NCI-H2196 treated with DMSO at 0.1 percent for 48 hours (cell line): ENCODE measurements at regions not wholly inside any gene's neighbourhood (a gene's known extent, or its start where the extent isn't known, plus 50 kb on each side); places are given as distances from the start of the nearest gene placed in this dataset.
"Not testable (repeated sequence)": the region's sequence is repeated elsewhere in the genome, so short reads cannot be mapped to it uniquely, and the experiment has no call there.

Experiments used
- DNase-seq: peaks from one replicate; lab custom pipeline; 2025; ENCODE audit not compliant: unreplicated experiment; lab: John Stamatoyannopoulos, UW

DNA sequence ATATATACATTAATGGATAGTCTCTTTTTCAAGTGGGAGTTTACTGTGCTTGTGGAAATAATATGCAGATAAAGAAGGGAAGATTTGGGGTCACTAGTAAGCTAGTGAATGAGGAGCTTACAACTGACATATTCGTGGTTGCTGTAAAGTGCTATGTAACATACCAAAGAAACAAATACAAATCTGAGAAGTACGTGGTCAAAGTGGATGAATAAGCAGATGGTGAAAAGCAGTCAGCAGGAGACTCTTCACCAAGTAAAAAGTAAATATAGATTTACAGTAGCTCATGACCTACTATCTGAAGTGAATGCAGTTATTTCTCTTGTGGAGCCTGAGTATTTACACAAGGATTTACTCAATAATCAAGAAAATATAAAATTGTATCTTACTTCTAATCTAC is 136.6 kb upstream of the ELAC2 start:
- DNase-seq, result no peak

GRCh38 chr17:13153036-13153435 is 135.2 kb upstream of the ELAC2 start:
- DNase-seq, result no peak

- DNase-seq, result no peak
Observed at GRCh38 chr17:13152501-13152900, 134.7 kb upstream of the ELAC2 start.

DNA sequence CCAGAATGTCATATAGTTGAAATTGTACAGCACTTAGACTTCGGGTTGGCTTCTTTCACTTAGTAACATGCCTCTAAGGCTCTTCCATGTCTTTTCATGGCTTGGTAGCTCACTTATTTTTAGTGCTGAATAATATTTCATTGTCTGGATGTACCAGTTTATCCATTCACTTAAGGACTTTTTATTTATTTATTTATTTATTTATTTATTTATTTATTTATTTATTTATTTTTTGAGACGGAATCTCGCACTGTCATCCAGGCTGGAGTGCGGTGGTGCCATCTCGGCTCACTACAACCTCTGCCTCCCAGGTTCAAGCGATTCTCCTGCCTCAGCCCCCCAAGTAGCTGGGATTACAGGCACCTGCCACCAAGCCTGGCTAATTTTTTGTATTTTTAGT is 132.9 kb upstream of the ELAC2 start:
- not testable (repeated sequence) for DNase-seq

DNA sequence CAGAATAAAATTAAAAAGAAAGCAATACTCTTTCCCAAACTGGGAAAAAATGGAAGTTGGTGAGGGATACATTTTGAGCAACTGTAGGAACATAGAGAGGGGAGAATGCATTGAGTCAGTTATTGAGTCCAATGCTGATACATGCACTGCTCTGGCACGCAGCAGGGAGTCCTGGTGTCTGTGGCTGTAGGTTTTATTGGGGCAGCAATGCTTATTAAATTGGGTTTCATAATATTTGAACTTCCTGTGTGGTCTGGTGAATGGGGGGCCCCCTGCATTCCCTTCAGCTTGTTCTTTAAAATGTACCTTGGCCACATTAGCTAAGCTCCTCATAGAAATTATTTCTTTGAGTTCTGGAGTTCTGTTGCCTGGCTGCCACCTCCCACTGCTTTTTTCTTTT is 125.2 kb upstream of the ELAC2 start:
- DNase-seq, result no peak

- DNase-seq, result no peak
Observed at GRCh38 chr17:13140750-13141149, 122.9 kb upstream of the ELAC2 start.

- DNase-seq, result no peak
Observed at GRCh38 chr17:13135506-13135905, 117.7 kb upstream of the ELAC2 start.

DNA sequence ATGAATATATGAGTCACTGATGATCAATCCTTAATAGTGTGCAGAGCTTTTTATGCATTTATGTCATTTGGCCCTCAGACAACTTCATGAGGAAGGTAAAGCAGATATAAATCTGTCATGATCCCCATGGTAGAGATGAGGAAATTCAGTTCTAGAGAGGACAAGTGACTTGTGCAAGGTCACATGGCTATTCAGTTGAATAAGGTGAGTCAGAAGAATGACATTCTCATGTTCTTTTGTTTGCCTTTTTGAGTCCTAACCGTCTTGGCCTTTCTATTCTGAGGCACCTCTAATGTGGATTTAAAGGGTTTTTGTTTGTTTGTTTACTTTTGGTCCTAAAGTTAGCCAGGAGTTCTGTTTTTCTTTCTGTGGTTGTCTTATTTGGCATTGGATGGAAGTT is 116.2 kb upstream of the ELAC2 start:
- DNase-seq, result no peak

DNA sequence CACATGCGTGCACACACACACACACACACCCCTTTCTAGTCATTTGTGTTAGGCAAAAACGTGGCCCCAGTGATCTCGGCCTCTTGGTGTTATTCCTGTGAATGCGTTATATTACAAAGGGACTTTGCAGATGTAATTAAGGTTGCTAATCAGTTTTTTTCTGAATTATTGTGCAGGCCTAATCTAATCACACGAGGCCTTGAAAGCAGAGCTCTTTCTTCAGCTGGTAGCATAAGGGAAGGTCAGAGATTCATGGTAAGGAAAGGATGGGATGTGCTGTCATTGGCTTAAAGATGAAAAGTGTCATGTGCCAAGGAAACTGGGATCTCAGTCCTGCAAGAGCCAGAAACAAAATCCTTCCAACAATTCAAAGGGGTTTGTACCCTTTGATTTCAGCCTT is 113.4 kb upstream of the ELAC2 start:
- no peak for DNase-seq

DNA sequence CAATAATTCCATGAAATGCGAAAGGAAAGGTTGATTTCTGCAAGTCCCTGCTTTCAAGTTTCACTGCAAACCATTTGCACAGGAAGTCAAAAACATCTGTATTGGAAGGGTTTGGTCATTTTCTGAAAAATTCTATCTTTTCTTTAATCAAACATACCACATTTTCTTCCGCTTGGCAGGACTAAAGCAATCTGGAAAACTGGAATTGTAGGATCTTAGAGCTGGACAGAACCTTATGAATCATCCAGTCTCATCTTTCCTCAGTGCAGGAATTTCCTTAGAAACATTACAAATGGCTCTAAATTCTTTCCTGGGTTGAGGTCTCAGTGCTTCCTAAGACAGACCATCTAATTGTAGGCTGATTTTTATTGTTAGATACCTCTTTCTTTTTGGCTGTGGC is 111.5 kb upstream of the ELAC2 start:
- no peak for DNase-seq

DNA sequence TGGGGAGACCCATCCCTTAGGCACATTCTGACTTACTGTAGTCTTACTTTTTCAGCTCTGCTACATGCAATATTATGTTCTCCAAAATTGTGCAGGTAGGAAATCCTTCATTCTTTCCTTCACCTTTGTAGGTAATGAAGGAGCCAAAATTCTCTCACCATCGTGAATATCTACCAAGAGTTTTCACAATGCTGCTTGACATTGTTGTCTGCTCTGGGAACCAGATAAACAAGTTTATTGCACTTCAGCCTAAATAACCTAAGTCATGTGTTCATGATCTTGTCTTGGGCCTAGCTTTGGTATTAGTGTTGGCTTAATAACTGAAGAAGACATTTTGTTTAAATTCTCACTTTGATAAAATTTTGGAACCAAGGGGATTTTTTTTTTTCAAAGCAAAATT is 110.8 kb upstream of the ELAC2 start:
- no peak for DNase-seq

DNA sequence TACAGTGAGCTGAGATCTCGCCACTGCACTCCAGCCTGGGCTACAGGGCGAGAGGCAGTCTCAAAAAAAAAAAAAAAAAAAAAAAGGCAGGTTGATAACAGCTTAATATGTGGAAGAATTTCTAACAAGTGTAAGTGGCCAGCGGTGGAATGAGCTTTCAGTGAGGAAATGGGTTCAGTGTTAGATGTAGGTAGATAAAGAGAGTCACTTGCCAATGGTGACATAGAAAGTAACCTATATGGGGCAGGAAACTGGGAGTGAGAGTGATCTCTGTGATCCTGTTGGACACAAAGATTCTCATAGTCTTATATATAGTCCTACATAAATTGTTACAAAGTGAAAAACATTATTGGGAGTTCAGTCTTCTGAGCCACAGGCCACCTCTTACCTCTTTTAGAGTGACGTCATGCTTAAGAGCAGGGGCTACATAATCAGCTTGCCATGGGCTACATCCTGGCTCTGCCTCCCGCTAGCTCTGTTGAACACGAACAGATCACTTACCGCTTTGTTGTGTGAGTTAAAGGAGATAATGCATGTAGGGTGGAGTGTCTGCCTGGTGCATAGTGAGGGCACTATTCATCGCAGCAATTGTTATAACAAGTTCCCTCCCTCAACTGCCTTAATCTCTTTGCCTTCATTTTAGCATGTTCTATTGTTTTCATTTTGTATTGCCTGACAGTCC is 110.2 kb upstream of the ELAC2 start:
- DNase-seq, result no peak

DNA sequence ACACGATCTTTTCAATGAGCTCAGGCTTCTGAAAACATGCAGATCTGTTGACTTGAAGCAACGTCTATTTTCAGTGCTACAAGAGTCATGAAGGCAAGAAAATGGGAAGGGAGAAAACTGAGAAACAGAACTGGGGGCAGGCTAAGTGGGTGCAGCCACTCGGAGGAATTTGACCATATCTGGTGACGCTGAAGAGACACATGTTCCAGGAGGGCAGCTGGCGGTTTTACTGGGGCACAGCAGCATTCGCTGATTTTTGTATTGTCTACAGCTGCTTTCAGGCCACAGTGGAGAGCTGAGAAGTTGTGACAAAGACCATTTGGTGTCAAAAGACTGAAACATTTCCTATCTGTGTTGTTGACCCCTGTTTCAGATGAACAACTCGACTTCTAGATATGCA is 103.0 kb upstream of the ELAC2 start:
- no peak for DNase-seq

GRCh38 chr17:13118311-13118710 is 100.5 kb upstream of the ELAC2 start:
- DNase-seq, result no peak

- DNase-seq, result no peak
Observed at GRCh38 chr17:13117616-13118015, 99.8 kb upstream of the ELAC2 start.

DNA sequence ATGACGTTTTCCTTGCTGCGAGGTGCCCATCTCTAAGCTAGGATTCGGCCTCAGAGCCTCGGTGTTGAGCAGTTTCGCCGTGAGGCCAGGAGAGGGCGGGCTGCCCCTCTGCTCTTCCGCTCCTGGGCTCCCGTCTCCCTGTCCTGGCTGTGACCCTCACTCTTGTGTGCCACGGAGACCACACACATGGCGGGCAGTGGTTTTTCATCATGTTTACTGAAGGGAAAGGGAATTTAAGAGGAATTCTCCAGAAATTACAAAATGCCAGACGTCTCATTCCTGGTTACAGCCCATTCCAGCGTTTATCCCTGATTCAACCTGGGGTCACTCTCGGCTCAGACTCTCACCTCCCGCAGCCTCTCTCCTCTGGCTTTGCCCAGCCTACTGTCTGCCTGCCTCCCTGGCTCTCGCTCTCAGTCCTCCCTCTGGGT is 96.8 kb upstream of the ELAC2 start:
- DNase-seq, result no peak

DNA sequence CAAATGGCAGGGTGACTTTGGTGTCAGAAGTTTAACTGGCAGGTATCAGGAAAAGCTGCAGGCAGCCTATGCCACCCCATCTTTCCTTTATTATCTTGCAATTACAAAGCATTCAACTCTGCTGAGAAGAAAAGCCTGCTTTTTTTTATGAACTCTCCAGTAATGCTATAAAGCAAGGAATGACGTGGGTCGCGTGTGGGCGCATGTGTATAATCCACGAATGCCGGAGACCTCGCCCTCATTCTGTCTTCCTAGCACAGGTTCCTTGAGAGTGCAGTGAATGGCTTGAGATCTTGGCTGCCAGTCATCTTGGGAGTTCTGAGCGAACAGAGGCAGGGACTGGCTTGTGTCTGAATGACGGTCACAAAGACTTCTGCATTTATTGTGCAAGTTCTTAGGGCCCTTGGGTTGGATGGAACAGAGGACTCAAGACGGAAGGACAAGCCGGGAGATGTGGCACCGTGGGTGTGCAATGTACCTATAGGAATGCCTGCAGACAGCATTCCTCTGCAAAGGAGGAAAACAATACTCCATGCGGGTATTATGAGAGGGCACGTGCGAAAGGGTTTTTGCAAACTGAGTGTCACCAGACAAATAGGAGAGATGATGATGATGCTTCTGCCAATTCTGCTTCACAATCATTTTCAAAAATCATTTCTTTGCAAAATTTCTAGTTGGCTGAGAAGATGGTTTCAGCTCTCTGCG is 96.1 kb upstream of the ELAC2 start:
- no peak for DNase-seq

DNA sequence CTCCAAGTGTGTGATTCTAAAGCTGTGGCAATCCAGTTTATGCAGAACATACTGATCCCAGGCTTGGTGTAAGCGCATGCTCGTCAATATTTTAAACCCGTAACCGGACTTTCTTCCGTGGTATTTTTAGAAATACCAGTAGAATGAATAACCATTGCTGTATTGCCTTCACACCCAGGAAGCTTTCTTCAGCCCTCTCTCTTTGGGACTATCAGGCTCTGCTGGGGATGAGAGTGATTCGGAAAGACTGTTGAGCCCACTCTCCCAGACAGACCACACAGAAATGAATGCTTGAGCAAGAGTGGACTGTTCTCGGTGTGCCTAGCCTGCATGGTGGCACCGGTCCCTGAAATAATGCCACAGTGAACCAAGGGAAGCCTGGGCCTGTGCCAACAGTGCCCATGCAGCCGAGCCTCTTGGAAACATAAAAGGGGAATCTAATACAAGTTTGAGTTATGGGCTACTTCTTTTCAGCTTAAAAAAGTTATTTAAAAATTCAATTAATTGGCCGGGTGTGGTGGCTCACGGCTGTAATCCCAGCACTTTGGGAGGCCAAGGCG is 89.9 kb upstream of the ELAC2 start:
- DNase-seq, result no peak

- peak; percentile 25 for DNase-seq
Observed at GRCh38 chr17:13106171-13106570, 88.3 kb upstream of the ELAC2 start.

- DNase-seq, result no peak
Observed at GRCh38 chr17:13104576-13104975, 86.7 kb upstream of the ELAC2 start.

DNA sequence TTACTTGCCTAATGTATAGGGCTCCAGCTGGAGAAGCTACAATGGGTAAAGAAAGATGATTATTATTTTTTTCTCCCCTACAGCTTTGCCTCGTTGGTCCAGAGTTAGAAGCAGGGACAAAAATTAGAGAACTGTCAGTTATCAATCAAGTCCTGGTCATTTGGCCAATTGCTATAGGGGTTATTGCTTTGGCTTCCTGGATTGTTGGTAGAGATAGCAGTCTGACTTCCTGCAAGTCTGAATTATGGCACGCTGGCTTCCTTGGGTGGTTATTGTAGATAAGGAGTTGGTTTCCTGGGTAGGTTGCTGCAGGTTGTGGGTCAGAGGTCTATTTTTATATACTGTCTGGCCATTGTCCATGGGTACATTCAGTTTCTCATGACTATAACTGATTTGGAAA is 84.7 kb upstream of the ELAC2 start:
- DNase-seq, result no peak

DNA sequence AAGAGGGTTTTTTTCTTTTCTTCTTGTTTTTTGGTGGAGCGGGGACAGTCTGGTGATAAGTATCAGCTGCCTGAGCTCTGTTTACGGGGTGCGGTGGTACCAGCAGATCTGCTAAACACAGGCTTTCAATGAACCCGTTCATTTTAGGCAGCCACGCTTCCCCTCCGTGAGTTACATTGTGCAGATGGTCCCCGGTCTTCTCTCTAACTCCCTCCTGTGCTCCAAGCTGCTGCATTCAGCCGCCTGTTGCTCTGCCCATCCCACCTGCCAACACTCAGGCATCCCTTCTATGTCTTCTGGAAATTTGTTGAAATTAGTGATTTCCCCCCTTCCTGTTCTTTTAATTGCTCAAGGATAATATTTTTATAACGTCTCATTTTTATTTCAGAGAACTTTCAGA is 82.1 kb upstream of the ELAC2 start:
- DNase-seq, result no peak
